Adrenal gland (tissue), 5 donors: ENCODE measurements at regions not wholly inside any gene's neighbourhood (a gene's known extent, or its start where the extent isn't known, plus 50 kb on each side); places are given as distances from the start of the nearest gene placed in this dataset.

Experiments
- POLR2A ChIP-seq, 2 donors: fragments of 450-650 bp; IDR thresholded peaks; one replicate each; pipeline ENCODE4 v1.6.1; 2017; ENCODE audit warnings: antibody characterized with exemption in 2 of 2, mild to moderate bottlenecking in 2 of 2, moderate library complexity in 1 of 2
- TF ChIP-seq, protein P1 (sequence below), 6 experiments: fragments of 450-650 bp in 4 of 6; fragments of 200-600 bp in 2 of 6; sonication (generic) in 1 of 6; IDR thresholded peaks; 1 replicate in 5 of 6; 2 replicates in 1 of 6; pipeline versions ENCODE4 v1.5.1 to v1.8.0; 2016 to 2021; ENCODE audit warnings: antibody characterized with exemption in 6 of 6, mild to moderate bottlenecking in 2 of 6, moderate library complexity in 1 of 6
- donor health status: DM: no; HTN: no; CAD: no.

DNA sequence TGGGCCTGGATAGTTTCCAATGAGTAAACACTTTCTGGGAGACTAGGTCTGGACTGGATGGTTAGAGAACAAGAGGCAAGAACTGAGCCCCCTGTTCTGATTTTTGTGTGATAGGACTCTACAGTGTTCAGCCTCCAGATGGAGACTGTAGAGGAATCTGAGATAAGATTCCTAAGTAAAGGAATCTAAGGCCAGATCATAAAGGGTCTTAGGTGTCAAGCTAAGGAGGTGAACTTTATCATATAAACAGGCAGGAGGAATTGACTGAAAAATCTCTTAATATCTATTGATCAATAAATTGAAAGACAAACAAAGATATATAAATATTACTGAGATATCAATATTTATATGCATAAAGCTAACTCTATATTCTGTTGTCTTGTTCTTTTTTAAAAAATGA, 449.1 kb upstream of the DAB1 start:
- TF ChIP-seq, protein P1, sequence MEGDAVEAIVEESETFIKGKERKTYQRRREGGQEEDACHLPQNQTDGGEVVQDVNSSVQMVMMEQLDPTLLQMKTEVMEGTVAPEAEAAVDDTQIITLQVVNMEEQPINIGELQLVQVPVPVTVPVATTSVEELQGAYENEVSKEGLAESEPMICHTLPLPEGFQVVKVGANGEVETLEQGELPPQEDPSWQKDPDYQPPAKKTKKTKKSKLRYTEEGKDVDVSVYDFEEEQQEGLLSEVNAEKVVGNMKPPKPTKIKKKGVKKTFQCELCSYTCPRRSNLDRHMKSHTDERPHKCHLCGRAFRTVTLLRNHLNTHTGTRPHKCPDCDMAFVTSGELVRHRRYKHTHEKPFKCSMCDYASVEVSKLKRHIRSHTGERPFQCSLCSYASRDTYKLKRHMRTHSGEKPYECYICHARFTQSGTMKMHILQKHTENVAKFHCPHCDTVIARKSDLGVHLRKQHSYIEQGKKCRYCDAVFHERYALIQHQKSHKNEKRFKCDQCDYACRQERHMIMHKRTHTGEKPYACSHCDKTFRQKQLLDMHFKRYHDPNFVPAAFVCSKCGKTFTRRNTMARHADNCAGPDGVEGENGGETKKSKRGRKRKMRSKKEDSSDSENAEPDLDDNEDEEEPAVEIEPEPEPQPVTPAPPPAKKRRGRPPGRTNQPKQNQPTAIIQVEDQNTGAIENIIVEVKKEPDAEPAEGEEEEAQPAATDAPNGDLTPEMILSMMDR (IDR thresholded peaks at IDR 0.05), result no peak
- TF ChIP-seq POLR2A (IDR thresholded peaks at IDR 0.05), result no peak
